IMR-90 (cell line): ENCODE measurements at regions not wholly inside any gene's neighbourhood (a gene's known extent, or its start where the extent isn't known, plus 50 kb on each side); places are given as distances from the start of the nearest gene placed in this dataset.

Experiments used
- ATAC-seq: fragments of 200-7000 bp; cut with Tn5 transposase; 2 replicates; pipeline ENCODE4 v1.9.1; 2020; ENCODE audit warnings: low read depth, mild to moderate bottlenecking, moderate library complexity
- BruUV-seq: library from RNA; stranded (reverse); fragments of 400-500 nt; replicated peaks from 2 replicates; lab custom pipeline; 2021; lab: Mats Ljungman, UMichigan
- CTCF ChIA-PET: fragments of 300-600 bp; formaldehyde crosslinking; extraction: SDS; loops from one replicate; lab custom pipeline; 2021; ENCODE audit warnings: antibody characterized with exemption; lab: Yijun Ruan, JAX
- POLR2A ChIA-PET: fragments of 300-600 bp; sonication (Branson Sonifier 250); formaldehyde crosslinking; loops from one replicate; lab custom pipeline; 2022; ENCODE audit warnings: antibody characterized with exemption; ENCODE audit not compliant: unreplicated experiment; lab: Charles Lee
- DNase-seq: peaks from one replicate; pipeline ENCODE4 v3.0.0; 2013
- H2AFZ ChIP-seq: replicated peaks from 2 replicates; pipeline ENCODE3; 2013; ENCODE audit warnings: low read length, mild to moderate bottlenecking; ENCODE audit not compliant: poor library complexity
- H2AK5ac ChIP-seq: 2 replicates; pipeline ENCODE4 v1.6.1; 2013; ENCODE audit warnings: low read depth, low read length, inconsistent platforms
- H2AK9ac ChIP-seq: replicated peaks from 2 replicates; pipeline ENCODE3; 2013; ENCODE audit warnings: mild to moderate bottlenecking, low read depth, low read length, moderate library complexity; ENCODE audit not compliant: poor library complexity
- H2BK120ac ChIP-seq: 2 replicates; pipeline ENCODE4 v1.6.1; 2013; ENCODE audit warnings: low read depth, low read length, inconsistent platforms
- H2BK15ac ChIP-seq: 3 replicates; pipeline ENCODE4 v1.6.1; 2013; ENCODE audit warnings: low read depth, low read length, inconsistent platforms
- H2BK20ac ChIP-seq: 2 replicates; pipeline ENCODE4 v1.6.1; 2013; ENCODE audit warnings: low read depth, mild to moderate bottlenecking, inconsistent platforms, low read length, moderate library complexity
- H2BK5ac ChIP-seq: 2 replicates; pipeline ENCODE4 v1.6.1; 2013; ENCODE audit warnings: mild to moderate bottlenecking, low read depth, low read length, inconsistent platforms; ENCODE audit not compliant: poor library complexity, severe bottlenecking
- H3K14ac ChIP-seq: replicated peaks from 2 replicates; pipeline ENCODE4 v1.6.1; 2013; ENCODE audit warnings: low read depth, low read length, inconsistent platforms
- H3K18ac ChIP-seq: 2 replicates; pipeline ENCODE4 v1.6.1; 2013; ENCODE audit warnings: low read depth, low read length, control low read depth
- H3K23ac ChIP-seq: 2 replicates; pipeline ENCODE4 v1.6.1; 2013; ENCODE audit warnings: low read depth, low read length, inconsistent platforms
- H3K27ac ChIP-seq: 2 replicates; pipeline ENCODE4 v1.5.1; 2013; ENCODE audit warnings: mild to moderate bottlenecking, control low read depth, low read length; ENCODE audit not compliant: insufficient read depth
- H3K27me3 ChIP-seq: 2 replicates; pipeline ENCODE4 v1.6.1; 2013; ENCODE audit warnings: low read length; ENCODE audit not compliant: control insufficient read depth, insufficient read depth
- H3K36me3 ChIP-seq: 2 replicates; pipeline ENCODE4 v1.6.1; 2013; ENCODE audit warnings: low read length, mixed read lengths; ENCODE audit not compliant: control insufficient read depth, insufficient read depth
- H3K4ac ChIP-seq: 2 replicates; pipeline ENCODE4 v1.6.1; 2013; ENCODE audit warnings: low read depth, low read length, inconsistent platforms
- H3K4me1 ChIP-seq: 2 replicates; pipeline ENCODE4 v1.6.1; 2013; ENCODE audit warnings: low read length, mixed read lengths; ENCODE audit not compliant: control insufficient read depth, insufficient read depth
- H3K4me2 ChIP-seq: 2 replicates; pipeline ENCODE4 v1.6.1; 2013; ENCODE audit warnings: low read depth, mild to moderate bottlenecking, control low read depth, low read length, moderate library complexity
- H3K4me3 ChIP-seq: 2 replicates; pipeline ENCODE4 v1.5.1; 2013; ENCODE audit warnings: low read depth, mild to moderate bottlenecking, control low read depth, low read length, moderate library complexity; ENCODE audit not compliant: insufficient read depth
- H3K56ac ChIP-seq: 2 replicates; pipeline ENCODE4 v1.6.1; 2013; ENCODE audit warnings: low read length, inconsistent platforms; ENCODE audit not compliant: insufficient read depth; ENCODE audit errors: extremely low read depth
- H3K79me1 ChIP-seq, 2 experiments: 2 replicates each; pipeline ENCODE4 v1.6.1; 2013; ENCODE audit warnings: low read length in 2 of 2, inconsistent platforms in 1 of 2, low read depth in 1 of 2
- H3K9ac ChIP-seq: 2 replicates; pipeline ENCODE4 v1.6.1; 2013; ENCODE audit warnings: low read depth, low read length, control low read depth
- H3K9me1 ChIP-seq: 2 replicates; pipeline ENCODE4 v1.6.1; 2013; ENCODE audit warnings: low read length, inconsistent platforms; ENCODE audit not compliant: insufficient read depth
- H3K9me3 ChIP-seq: 2 replicates; pipeline ENCODE4 v1.6.1; 2013; ENCODE audit warnings: low read length; ENCODE audit not compliant: control insufficient read depth, insufficient read depth
- H4K20me1 ChIP-seq: 2 replicates; pipeline ENCODE4 v1.6.1; 2013; ENCODE audit warnings: low read length, inconsistent platforms; ENCODE audit not compliant: insufficient read depth
- H4K5ac ChIP-seq: 2 replicates; pipeline ENCODE4 v1.6.1; 2013; ENCODE audit warnings: mild to moderate bottlenecking, low read depth, low read length, control low read depth
- H4K8ac ChIP-seq, 2 experiments: 2 replicates each; pipeline ENCODE4 v1.6.1; 2013; ENCODE audit warnings: low read depth in 2 of 2, low read length in 2 of 2, control low read depth in 1 of 2, inconsistent platforms in 1 of 2
- H4K91ac ChIP-seq: 2 replicates; pipeline ENCODE4 v1.6.1; 2013; ENCODE audit warnings: low read depth, low read length, inconsistent platforms; ENCODE audit not compliant: insufficient read depth
- RAD21 ChIP-seq: IDR thresholded peaks from 2 replicates; pipeline ENCODE4 v1.6.1; 2012; ENCODE audit warnings: low read length, improper control_type of control experiment
- RCOR1 ChIP-seq: IDR thresholded peaks from 2 replicates; pipeline ENCODE4 v1.6.1; 2012; ENCODE audit warnings: mild to moderate bottlenecking, low read length, improper control_type of control experiment; ENCODE audit not compliant: insufficient replicate concordance
- RFX5 ChIP-seq: IDR thresholded peaks from 2 replicates; pipeline ENCODE4 v1.8.0; 2012; ENCODE audit warnings: low read depth, mild to moderate bottlenecking, low read length, moderate library complexity
- SMC3 ChIP-seq: fragments of 150-350 bp; IDR thresholded peaks from 2 replicates; pipeline ENCODE4 v1.6.1; 2016; ENCODE audit warnings: low read depth, mild to moderate bottlenecking, antibody characterized with exemption, low read length, moderate library complexity
- WGBS, 2 experiments: methylation state at CpG; one replicate each; pipeline versions ENCODE4 v1.1.5 to v1.1.7; 2013; ENCODE audit warnings: missing lambda C conversion rate in 2 of 2; ENCODE audit not compliant: insufficient read length in 1 of 2; ENCODE audit errors: extremely low coverage in 2 of 2; 5-methylcytosine and 5-hydroxymethylcytosine counted together
- dilution Hi-C: fragments of 300-500 bp; cut with HindIII; formaldehyde crosslinking; loops from one replicate; pipeline ENCODE4 v1.14.3; 2018; ENCODE audit warnings: low sequenced_read_pairs; ENCODE audit not compliant: unreplicated experiment
- in situ Hi-C: fragments of 300-500 bp; cut with MboI; formaldehyde crosslinking; loops from 3 replicates; pipeline ENCODE4 v1.14.3; 2019; ENCODE audit warnings: low sequenced_read_pairs, inconsistent platforms, mixed read lengths
- intact Hi-C: fragments of 100-400 bp; cut with micrococcal nuclease; formaldehyde crosslinking; loops from 2 replicates; pipeline ENCODE4 v1.10.0; 2022

- ChIA-PET POLR2A (no interaction called here), CTCF (no interaction called here)
- Histone ChIP-seq H4K8ac (no peak overlapping the region), H2BK5ac (no peak overlapping the region), H4K5ac (no peak overlapping the region), H3K9me1 (no peaks in the 10 kb centered on the region), H3K4ac (no peak overlapping the region), H2AFZ (no peak overlapping the region), H4K20me1 (no peaks in the 10 kb centered on the region), H3K23ac (no peak overlapping the region), H3K27me3 (no peaks in the 10 kb centered on the region), H4K91ac (no peak overlapping the region), H3K79me1 (no peaks in the 10 kb centered on the region), H3K9me3 (peaks cover 4% of the 10 kb centered on the region), H2BK120ac (no peak overlapping the region), H2AK5ac (no peak overlapping the region), H3K36me3 (no peaks in the 10 kb centered on the region), H3K4me2 (no peak overlapping the region), H3K18ac (no peak overlapping the region), H3K27ac (no peak overlapping the region), H3K4me1 (no peaks in the 10 kb centered on the region), H3K9ac (no peak overlapping the region), H3K14ac (no peak overlapping the region), H2BK20ac (no peak overlapping the region), H2BK15ac (no peak overlapping the region), H2AK9ac (no peak overlapping the region), H3K56ac (no peak overlapping the region), H3K4me3 (no peak overlapping the region)
- ATAC-seq (no peak), DNase-seq (no peak)
- no CpG with 5 or more reads among the region's 3 CpGs for WGBS, 2 experiments
- dilution Hi-C loops = no loop called here
- no TSS peak for BruUV-seq
- intact Hi-C loops = no loop called here
- in situ Hi-C loops = no loop called here
- no peak for TF ChIP-seq RFX5
- TF ChIP-seq RAD21 = no peak
- TF ChIP-seq SMC3 = no peak
- no peak for TF ChIP-seq RCOR1
Observed at GRCh38 chr16:26267641-26268040, 575.9 kb downstream of the HS3ST4 start.
